HG03469 (cell line): ENCODE measurements at regions not wholly inside any gene's neighbourhood (a gene's known extent, or its start where the extent isn't known, plus 50 kb on each side); places are given as distances from the start of the nearest gene placed in this dataset.
"Not testable (repeated sequence)": the region's sequence is repeated elsewhere in the genome, so short reads cannot be mapped to it uniquely, and the experiment has no call there.

Source experiments
- ATAC-seq: cut with Tn5 transposase; IDR thresholded peaks from one replicate; pipeline ENCODE4 v1.9.1; 2021; ENCODE audit warnings: mild to moderate bottlenecking, moderate library complexity, moderate number of reproducible peaks; ENCODE audit not compliant: unreplicated experiment

- ATAC-seq, result not testable (repeated sequence)
Measured at GRCh38 chr17:33959098-33959497, 296.0 kb upstream of the CCL2 start.

GRCh38 chr17:33962857-33963655 lies 292.0 kb upstream of the CCL2 start:
- ATAC-seq, result no peak

DNA sequence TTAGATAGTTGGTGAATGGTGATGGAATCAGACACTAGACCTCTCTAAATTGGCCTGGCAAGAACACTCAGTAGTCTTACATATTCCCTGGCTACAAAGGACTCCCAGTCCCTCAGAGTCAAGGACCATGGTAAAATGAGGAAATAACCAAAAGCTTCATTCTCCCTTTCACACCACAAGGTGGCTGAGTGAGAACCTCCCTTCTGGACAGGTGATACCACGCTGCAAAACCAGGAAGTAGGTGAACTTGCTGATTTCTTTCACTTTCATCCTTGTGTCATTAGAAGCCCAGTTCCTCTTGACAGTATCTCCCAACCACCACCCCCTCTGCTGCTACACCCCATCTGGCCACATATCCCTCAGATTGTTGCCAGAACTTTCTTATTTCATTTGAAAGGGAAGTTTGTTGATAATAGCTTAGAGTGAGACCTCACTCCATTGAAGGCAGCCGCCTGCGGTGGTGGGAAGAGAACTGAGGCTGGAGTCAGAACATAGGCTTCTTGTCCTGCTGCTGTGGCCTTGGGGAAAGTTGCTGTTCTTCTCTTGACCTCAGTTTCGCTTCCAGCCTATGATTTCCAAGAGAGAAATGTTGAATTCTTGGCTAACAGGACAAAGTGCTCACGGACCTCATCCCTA lies 290.6 kb upstream of the CCL2 start:
- ATAC-seq, result peak; percentile 64

DNA sequence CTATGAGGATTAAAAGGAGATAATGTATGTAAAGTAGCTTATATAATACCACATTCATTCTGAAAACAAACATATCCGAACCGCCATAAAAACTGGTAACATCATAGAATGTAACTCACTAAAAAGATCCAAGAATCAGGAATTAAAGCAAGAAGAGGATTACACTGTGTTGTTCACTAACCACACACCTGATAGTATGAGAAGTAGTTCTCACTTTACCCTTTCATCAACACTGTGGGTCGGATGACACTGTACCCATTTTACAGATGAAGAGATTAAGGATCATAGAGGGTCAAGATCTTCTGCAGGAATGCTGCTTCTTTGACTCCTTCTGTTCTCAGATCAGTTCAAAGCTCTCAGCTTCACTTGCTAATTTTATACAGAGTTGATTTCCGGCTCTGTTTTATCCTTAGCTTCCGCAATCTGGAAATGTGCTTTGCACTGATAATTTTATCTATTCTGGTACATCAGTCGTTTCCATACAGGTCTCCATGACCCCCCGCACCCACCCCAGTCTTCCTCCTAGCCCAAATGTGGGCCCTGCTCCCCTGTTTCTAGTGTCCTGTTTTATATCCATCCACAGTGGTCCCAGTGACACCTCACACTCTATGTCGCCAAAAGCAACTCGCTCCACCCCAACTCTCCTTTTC lies 288.6 kb upstream of the CCL2 start:
- ATAC-seq, result no peak

- ATAC-seq, result no peak
Measured at GRCh38 chr17:33967608-33968349, 287.3 kb upstream of the CCL2 start.

GRCh38 chr17:33968350-33969044 lies 286.6 kb upstream of the CCL2 start:
- no peak for ATAC-seq

- ATAC-seq, result no peak
Measured at GRCh38 chr17:33970279-33970678, 284.8 kb upstream of the CCL2 start.

- ATAC-seq, result no peak
Measured at GRCh38 chr17:33972763-33973162, 282.3 kb upstream of the CCL2 start.

DNA sequence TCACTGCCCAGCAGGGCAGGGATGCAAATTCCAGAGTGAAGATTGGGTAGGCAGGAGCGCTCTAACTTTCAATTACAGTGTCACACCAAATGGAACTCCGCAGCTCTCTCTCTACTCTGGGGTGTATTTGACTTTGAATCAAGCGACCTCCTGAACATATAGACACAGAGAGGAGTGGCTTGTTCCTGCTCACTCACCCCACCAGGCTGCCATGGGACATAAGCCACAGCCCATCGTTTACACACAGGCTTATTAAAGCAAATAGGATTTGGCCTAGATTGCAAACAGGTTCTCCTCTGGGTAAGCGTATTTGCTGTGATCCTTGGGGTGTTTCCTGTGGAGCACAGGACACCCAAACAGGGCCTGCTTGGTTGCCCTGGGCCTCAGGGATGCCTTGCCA lies 281.6 kb upstream of the CCL2 start:
- no peak for ATAC-seq

DNA sequence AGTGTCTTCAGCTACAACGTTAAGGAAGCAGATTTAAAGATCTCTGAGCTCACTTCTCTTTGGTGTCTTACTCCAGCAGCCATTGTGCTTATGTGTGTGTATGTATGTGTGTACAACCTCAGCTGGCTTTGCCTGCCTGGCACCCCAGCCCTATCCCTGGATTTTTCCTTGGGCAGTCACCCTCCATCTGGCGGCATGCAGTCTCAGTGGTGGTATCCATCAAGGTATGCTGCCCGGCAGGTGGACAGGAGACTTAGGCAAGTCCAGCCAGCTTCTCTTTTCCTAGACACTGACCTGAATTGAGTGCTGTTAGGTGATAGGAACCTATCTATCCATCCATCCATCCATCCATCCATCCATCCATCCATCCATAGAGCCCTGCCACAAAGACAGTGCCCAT lies 280.8 kb upstream of the CCL2 start:
- ATAC-seq, result no peak

DNA sequence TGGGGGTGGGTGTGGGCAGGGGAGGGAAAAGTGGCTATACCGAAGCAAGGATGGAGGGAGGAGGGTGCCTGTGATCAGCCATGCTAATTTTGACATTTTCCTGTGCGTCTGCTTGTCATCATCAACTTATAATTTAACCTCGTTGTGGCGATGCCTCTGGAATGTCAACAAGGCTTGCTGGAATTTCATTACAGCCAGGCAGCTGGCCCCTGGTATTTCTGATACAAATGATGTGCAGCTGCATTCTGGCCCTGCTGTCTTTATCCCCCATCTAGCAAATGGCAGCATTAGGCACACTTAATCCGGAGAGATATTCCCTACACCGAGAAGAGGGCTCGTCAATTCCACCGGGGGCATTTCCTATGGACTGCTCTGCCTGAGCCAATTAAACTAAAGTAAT lies 278.3 kb upstream of the CCL2 start:
- no peak for ATAC-seq

DNA sequence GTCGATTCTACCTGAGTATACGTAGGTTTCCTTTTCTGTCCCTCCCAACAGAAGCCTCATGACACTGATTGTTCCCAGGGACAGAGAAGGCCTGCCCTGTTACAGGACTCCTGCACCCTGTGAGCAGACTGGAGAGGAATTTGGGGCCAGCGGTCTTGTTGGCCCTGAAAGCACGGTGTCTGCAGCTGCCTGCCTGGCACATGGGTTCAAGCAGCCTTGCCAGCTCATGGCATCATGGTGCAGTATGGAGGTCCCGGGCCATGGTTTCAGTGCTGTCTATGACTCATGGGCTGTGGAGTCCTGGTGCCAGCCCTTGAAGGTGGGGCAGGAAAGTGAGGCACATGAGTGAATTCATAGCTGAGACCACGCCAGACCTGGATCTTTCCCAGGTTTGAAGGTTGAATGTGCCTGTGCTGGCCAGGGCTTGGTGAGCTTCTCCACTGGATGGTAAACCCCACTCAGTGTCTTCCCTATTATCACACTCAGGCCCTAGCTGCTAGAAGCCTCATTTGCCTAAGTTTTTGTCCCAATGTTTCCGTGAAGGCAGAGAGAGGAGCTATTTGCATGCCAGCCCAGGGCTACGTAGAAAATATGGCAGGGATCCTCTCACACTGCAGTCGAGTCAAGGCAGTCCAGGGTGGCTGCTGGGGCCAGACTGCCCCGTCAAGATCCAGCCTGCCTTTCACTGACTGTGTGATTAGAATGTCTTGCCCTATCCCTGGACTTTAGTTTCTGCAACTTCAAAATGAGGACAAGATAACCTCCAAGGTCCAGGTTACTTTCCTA lies 277.2 kb upstream of the CCL2 start:
- ATAC-seq, result no peak

DNA sequence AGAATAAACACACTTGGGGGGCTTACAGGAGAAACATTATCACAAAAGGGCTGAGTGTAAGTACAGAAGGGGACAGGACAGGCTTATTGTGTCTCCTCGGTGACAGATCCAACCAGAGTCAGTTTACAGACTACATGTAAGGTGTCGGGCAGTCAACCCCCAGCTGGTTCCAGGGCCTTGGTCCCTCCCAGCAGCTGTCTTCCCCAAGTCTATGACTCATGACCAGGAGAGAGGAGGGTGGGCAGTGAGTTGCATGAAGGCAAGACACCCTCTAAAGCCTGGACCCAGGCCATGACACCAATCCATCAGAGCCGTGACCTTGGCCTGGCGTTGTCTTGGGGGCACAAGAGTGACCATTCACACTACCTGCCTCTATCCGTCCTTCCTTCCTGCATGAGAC lies 276.2 kb upstream of the CCL2 start:
- ATAC-seq, result no peak

DNA sequence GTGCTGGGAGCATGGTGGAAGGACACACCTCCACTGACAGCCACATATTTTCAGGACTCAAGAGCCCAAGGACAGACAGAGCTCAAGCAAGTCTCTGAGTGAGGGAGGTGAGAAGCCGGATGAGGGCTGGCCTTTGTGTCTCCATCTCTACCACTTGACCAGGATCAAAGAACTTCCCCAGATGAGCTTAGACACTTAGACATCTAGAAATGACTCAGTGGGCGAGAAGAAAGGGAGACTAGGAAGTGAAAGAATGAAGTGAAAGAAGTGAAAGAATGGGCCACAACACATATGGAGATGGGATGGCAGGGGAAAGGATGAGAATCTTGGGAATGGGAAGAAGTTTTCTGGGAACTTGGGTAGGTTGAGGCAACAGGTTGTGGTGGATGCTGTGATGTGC lies 274.9 kb upstream of the CCL2 start:
- no peak for ATAC-seq

DNA sequence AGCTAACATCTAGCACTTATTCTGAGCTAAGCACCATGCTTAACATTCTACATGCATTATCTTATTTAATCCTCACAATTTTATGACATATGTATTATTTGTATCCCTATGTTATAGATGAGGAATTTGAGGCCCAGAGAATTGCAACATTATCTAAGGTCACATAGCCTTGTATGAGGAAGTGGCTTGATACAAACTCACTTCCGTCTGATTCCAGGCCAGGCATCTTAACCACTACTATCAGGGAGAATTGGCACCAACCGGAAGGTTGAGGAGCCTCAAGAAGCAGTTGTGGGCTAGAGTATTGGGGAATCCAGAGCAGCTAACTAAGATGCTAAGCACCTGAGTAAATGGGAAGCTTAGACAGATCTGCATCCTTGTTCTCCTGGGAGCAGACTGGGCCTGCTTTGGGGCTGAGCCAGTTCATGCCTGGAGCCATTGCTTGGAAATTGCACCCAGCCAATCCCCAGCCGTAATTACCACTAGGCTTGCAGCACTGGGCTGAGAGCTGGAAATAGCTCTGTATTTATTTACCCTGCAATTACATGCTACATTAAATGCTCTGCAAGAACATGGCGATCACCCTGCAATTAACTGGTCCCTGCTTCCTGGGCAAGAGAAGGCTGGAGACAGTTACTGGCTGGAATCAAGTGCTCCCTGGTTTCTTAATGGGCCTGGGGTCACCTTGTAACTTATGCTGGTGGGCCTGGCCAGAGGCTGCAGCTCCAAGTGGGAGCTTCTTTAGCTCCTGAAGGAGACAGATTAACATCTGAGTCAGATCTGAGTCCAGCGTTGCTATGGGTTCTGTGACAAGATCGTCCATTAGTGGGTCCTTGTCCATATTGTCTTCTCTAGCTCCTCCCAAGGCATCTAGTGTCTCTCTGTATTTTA lies 273.1 kb upstream of the CCL2 start:
- ATAC-seq, result no peak

DNA sequence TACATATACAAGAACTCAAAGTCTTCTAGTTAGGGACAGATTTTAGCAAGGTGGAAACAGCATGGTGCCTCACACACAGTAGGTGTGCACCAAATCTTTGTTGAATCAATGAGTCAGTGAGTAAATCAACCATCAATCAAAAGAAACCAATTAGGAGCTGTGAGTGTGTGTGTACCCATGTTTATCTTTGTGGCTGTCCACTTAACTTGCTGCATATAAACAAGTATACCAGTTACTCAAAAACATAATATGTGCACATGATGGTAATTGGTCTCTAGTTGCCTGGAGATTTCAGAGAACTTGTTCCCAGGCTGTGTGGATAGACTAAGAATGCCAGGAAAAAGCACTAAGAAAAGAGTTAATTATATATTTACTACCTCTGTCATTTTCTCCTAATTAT lies 272.2 kb upstream of the CCL2 start:
- ATAC-seq, result no peak

- ATAC-seq, result no peak
Measured at GRCh38 chr17:33983824-33984574, 271.1 kb upstream of the CCL2 start.

DNA sequence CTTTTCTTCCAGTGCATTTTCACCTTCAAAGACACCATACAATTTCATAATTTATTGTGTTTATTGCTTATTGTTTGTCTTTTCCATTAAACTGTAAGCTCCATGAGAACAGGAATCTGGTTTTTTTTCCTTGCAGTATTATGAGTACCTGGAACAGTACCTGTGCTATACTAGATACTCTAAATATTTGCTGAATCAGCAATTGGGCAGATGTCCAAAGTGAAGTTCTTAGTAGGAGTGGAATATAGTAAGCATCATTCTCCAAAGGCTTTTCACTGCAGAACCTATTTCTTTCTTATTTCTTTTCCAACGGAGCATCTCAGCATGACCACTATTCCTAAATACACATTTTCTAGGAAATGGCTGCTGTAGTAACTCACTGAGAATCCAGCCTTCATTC lies 269.0 kb upstream of the CCL2 start:
- no peak for ATAC-seq
